ENCODE measurements at regions not wholly inside any gene's neighbourhood (a gene's known extent, or its start where the extent isn't known, plus 50 kb on each side); places are given as distances from the start of the nearest gene placed in this dataset.
"Not testable (repeated sequence)": the region's sequence is repeated elsewhere in the genome, so short reads cannot be mapped to it uniquely, and the experiment has no call there.

- DNase-seq (ENCODE audit: low read depth in 1 of 2, low spot score in 1 of 2): no peak
Observed at GRCh38 chr6:14388371-14388770, 270.8 kb downstream of the CD83 start.

- not testable (repeated sequence) for DNase-seq (ENCODE audit: low read depth in 1 of 2, low spot score in 1 of 2)
Observed at GRCh38 chr6:14389776-14390175, 272.2 kb downstream of the CD83 start.

GRCh38 chr6:14390805-14391204 is 273.2 kb downstream of the CD83 start:
- no peak for DNase-seq (ENCODE audit: low read depth in 1 of 2, low spot score in 1 of 2)

- no peak for DNase-seq (ENCODE audit: low read depth in 1 of 2, low spot score in 1 of 2)
Observed at GRCh38 chr6:14393910-14394309, 276.3 kb downstream of the CD83 start.

GRCh38 chr6:14396392-14396791 is 278.8 kb downstream of the CD83 start:
- no peak for DNase-seq (ENCODE audit: low read depth in 1 of 2, low spot score in 1 of 2)

- DNase-seq (ENCODE audit: low read depth in 1 of 2, low spot score in 1 of 2): no peak
Observed at GRCh38 chr6:14396826-14397517, 279.4 kb downstream of the CD83 start.

- no peak for DNase-seq (ENCODE audit: low read depth in 1 of 2, low spot score in 1 of 2)
Observed at GRCh38 chr6:14397518-14397901, 279.9 kb downstream of the CD83 start.

- DNase-seq (ENCODE audit: low read depth in 1 of 2, low spot score in 1 of 2): no peak
Observed at GRCh38 chr6:14398953-14399352, 281.4 kb downstream of the CD83 start.

- no peak for DNase-seq (ENCODE audit: low read depth in 1 of 2, low spot score in 1 of 2)
Observed at GRCh38 chr6:14399635-14400034, 282.1 kb downstream of the CD83 start.

GRCh38 chr6:14401246-14401645 is 283.7 kb downstream of the CD83 start:
- DNase-seq (ENCODE audit: low read depth in 1 of 2, low spot score in 1 of 2): no peak

GRCh38 chr6:14406614-14407331 is 289.2 kb downstream of the CD83 start:
- DNase-seq (ENCODE audit: low read depth in 1 of 2, low spot score in 1 of 2): no peak

GRCh38 chr6:14408446-14408845 is 290.9 kb downstream of the CD83 start:
- no peak for DNase-seq (ENCODE audit: low read depth in 1 of 2, low spot score in 1 of 2)

GRCh38 chr6:14412026-14412425 is 294.5 kb downstream of the CD83 start:
- no peak for DNase-seq (ENCODE audit: low read depth in 1 of 2, low spot score in 1 of 2)

GRCh38 chr6:14415452-14415851 is 297.9 kb downstream of the CD83 start:
- no peak for DNase-seq (ENCODE audit: low read depth in 1 of 2, low spot score in 1 of 2)

- DNase-seq (ENCODE audit: low read depth in 1 of 2, low spot score in 1 of 2): no peak
Observed at GRCh38 chr6:14417377-14417776, 299.8 kb downstream of the CD83 start.

GRCh38 chr6:14419224-14419623 is 301.7 kb downstream of the CD83 start:
- not testable (repeated sequence) for DNase-seq (ENCODE audit: low read depth in 1 of 2, low spot score in 1 of 2)

- no peak for DNase-seq (ENCODE audit: low read depth in 1 of 2, low spot score in 1 of 2)
Observed at GRCh38 chr6:14422061-14422460, 304.5 kb downstream of the CD83 start.

GRCh38 chr6:14422917-14423316 is 305.3 kb downstream of the CD83 start:
- no peak for DNase-seq (ENCODE audit: low read depth in 1 of 2, low spot score in 1 of 2)

GRCh38 chr6:14423330-14423729 is 305.8 kb downstream of the CD83 start:
- DNase-seq (ENCODE audit: low read depth in 1 of 2, low spot score in 1 of 2): no peak

GRCh38 chr6:14423955-14424354 is 306.4 kb downstream of the CD83 start:
- DNase-seq (ENCODE audit: low read depth in 1 of 2, low spot score in 1 of 2): no peak

- no peak for DNase-seq (ENCODE audit: low read depth in 1 of 2, low spot score in 1 of 2)
Observed at GRCh38 chr6:14425805-14426204, 308.2 kb downstream of the CD83 start.

- no peak for DNase-seq (ENCODE audit: low read depth in 1 of 2, low spot score in 1 of 2)
Observed at GRCh38 chr6:14426281-14426680, 308.7 kb downstream of the CD83 start.

- DNase-seq (ENCODE audit: low read depth in 1 of 2, low spot score in 1 of 2): no peak
Observed at GRCh38 chr6:14428269-14428668, 310.7 kb downstream of the CD83 start.
